Natural killer cell (primary cell): ENCODE measurements at regions not wholly inside any gene's neighbourhood (a gene's known extent, or its start where the extent isn't known, plus 50 kb on each side); places are given as distances from the start of the nearest gene placed in this dataset.

Experiments
- ATAC-seq, 3 donors: fragments of 150-1000 bp in 2 of 3; fragments of 200-7000 bp in 1 of 3; cut with Tn5 transposase; 1 replicate in 1 of 3; 2 replicates in 2 of 3; pipeline ENCODE4 v1.10.0; 2021; ENCODE audit warnings: mild to moderate bottlenecking in 2 of 3, moderate library complexity in 2 of 3
- DNase-seq, 2 donors: peaks; one replicate each; pipeline versions ENCODE4 v3.0.0 to v3.0.0-alpha.2; 2013 to 2021; ENCODE audit warnings: mixed read lengths in 1 of 2
- H3K27ac ChIP-seq: one replicate; pipeline ENCODE4 v1.5.1; 2013; ENCODE audit warnings: mild to moderate bottlenecking, low read length
- H3K27me3 ChIP-seq: one replicate; pipeline ENCODE4 v1.6.1; 2013; ENCODE audit warnings: low read length; ENCODE audit not compliant: control insufficient read depth, insufficient read depth
- H3K36me3 ChIP-seq: one replicate; pipeline ENCODE4 v1.6.1; 2013; ENCODE audit warnings: low read length; ENCODE audit not compliant: control insufficient read depth, insufficient read depth
- H3K4me1 ChIP-seq: one replicate; pipeline ENCODE4 v1.6.1; 2013; ENCODE audit warnings: low read length; ENCODE audit not compliant: control insufficient read depth, insufficient read depth
- H3K4me3 ChIP-seq: one replicate; pipeline ENCODE4 v1.5.1; 2013; ENCODE audit warnings: low read length
- H3K9me3 ChIP-seq: one replicate; pipeline ENCODE4 v1.6.1; 2013; ENCODE audit warnings: low read length; ENCODE audit not compliant: control insufficient read depth, insufficient read depth
- H3K27ac Mint-ChIP-seq, 2 donors: one replicate each; pipeline ENCODE4 v1.8.0; 2022; ENCODE audit warnings: mild to moderate bottlenecking in 2 of 2, mixed read lengths in 2 of 2, moderate library complexity in 1 of 2
- H3K27me3 Mint-ChIP-seq, 2 donors: one replicate each; pipeline ENCODE4 v1.8.0; 2022; ENCODE audit warnings: low read depth in 2 of 2, mixed read lengths in 2 of 2
- H3K36me3 Mint-ChIP-seq: one replicate; pipeline ENCODE4 v1.8.0; 2022; ENCODE audit warnings: mixed read lengths
- H3K4me1 Mint-ChIP-seq, 2 donors: one replicate each; pipeline ENCODE4 v1.8.0; 2022; ENCODE audit warnings: mixed read lengths in 2 of 2
- H3K4me3 Mint-ChIP-seq: one replicate; pipeline ENCODE4 v1.8.0; 2022; ENCODE audit warnings: mild to moderate bottlenecking, moderate library complexity, mixed read lengths
- H3K9me3 Mint-ChIP-seq, 2 donors: one replicate each; pipeline ENCODE4 v1.8.0; 2022; ENCODE audit warnings: mixed read lengths in 2 of 2
- whole genome bisulfite sequencing: methylation state at CpG from one replicate; pipeline ENCODE4 v1.1.7; 2013; ENCODE audit warnings: missing lambda C conversion rate; ENCODE audit not compliant: insufficient coverage; 5-methylcytosine and 5-hydroxymethylcytosine counted together
- intact Hi-C: fragments of 100-400 bp; cut with micrococcal nuclease; formaldehyde crosslinking; loops from one replicate; pipeline ENCODE4 v1.14.2; 2022
- TF ChIP-seq, protein P1 (sequence below): fragments of 200-600 bp; IDR thresholded peaks from one replicate; pipeline ENCODE4 v1.8.0; 2022; ENCODE audit warnings: antibody characterized with exemption

- TF ChIP-seq, protein P1, sequence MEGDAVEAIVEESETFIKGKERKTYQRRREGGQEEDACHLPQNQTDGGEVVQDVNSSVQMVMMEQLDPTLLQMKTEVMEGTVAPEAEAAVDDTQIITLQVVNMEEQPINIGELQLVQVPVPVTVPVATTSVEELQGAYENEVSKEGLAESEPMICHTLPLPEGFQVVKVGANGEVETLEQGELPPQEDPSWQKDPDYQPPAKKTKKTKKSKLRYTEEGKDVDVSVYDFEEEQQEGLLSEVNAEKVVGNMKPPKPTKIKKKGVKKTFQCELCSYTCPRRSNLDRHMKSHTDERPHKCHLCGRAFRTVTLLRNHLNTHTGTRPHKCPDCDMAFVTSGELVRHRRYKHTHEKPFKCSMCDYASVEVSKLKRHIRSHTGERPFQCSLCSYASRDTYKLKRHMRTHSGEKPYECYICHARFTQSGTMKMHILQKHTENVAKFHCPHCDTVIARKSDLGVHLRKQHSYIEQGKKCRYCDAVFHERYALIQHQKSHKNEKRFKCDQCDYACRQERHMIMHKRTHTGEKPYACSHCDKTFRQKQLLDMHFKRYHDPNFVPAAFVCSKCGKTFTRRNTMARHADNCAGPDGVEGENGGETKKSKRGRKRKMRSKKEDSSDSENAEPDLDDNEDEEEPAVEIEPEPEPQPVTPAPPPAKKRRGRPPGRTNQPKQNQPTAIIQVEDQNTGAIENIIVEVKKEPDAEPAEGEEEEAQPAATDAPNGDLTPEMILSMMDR: no peak
- Mint-ChIP-seq H3K27ac (no peak overlapping the region), H3K9me3 (peaks cover 6 to 8% of the 10 kb centered on the region in 2 donors), H3K4me1 (no peaks in the 10 kb centered on the region), H3K4me3 (no peak overlapping the region), H3K36me3 (no peaks in the 10 kb centered on the region), H3K27me3 (no peaks in the 10 kb centered on the region)
- H3K9me3 ChIP-seq: no peaks in the 10 kb centered on the region
- no peak overlapping the region for H3K4me3 ChIP-seq
- no peaks in the 10 kb centered on the region for H3K4me1 ChIP-seq
- ATAC-seq (no peak), DNase-seq (no peak)
- intact Hi-C loops: no loop called here
- H3K36me3 ChIP-seq: no peaks in the 10 kb centered on the region
- H3K27me3 ChIP-seq: no peaks in the 10 kb centered on the region
- 71% methylated on average over 1 of the region's 1 CpG for WGBS
- no peak overlapping the region for H3K27ac ChIP-seq
These were observed 882.6 kb downstream of the LTN1 start for GRCh38 chr21:28110074-28110473.

- no peaks in the 10 kb centered on the region for H3K36me3 Mint-ChIP-seq
- no peak overlapping the region for H3K4me3 Mint-ChIP-seq
- ATAC-seq (no peak), DNase-seq (no peak)
- H3K4me1 Mint-ChIP-seq: no peaks in the 10 kb centered on the region
- H3K36me3 ChIP-seq: no peaks in the 10 kb centered on the region
- H3K9me3 Mint-ChIP-seq: peaks cover 2 to 6% of the 10 kb centered on the region in 2 donors
- TF ChIP-seq, protein P1: no peak
- H3K4me3 ChIP-seq: no peak overlapping the region
- no peak overlapping the region for H3K27ac Mint-ChIP-seq
- H3K27me3 Mint-ChIP-seq: no peaks in the 10 kb centered on the region
- 100% methylated on average over 2 of the region's 3 CpGs for WGBS
- H3K27me3 ChIP-seq: no peaks in the 10 kb centered on the region
- intact Hi-C loops: no loop called here
- H3K4me1 ChIP-seq: no peaks in the 10 kb centered on the region
- H3K9me3 ChIP-seq: no peaks in the 10 kb centered on the region
- no peak overlapping the region for H3K27ac ChIP-seq
These were observed 886.2 kb downstream of the LTN1 start for GRCh38 chr21:28106370-28106890.

DNA sequence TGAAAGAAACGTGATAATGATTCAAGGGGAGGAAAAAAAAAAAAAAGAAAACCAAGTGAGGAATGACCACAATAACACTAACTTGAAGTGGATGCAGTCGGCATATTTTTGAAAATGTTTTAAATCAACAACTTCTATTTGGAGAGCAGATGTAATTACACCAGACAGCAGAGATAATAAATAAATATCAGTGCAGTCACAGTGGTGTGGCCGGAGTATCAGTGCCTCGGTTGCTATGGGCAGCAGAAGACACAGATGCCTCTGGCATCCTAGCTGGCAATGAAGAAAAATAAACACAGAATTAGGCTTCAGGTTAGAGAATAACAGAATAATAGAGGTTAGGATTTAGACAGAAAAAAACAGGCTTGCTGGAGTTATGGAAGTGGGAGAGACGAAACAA is 888.3 kb downstream of the LTN1 start:
- no peaks in the 10 kb centered on the region for H3K4me1 ChIP-seq
- Mint-ChIP-seq H3K36me3 (no peaks in the 10 kb centered on the region), H3K27ac (no peak overlapping the region), H3K4me3 (no peak overlapping the region), H3K27me3 (no peaks in the 10 kb centered on the region), H3K4me1 (no peaks in the 10 kb centered on the region), H3K9me3 (peaks cover 2 to 6% of the 10 kb centered on the region in 2 donors)
- intact Hi-C loops: no loop called here
- H3K27me3 ChIP-seq: no peaks in the 10 kb centered on the region
- no peak overlapping the region for H3K4me3 ChIP-seq
- 86% methylated on average over 4 of the region's 5 CpGs for WGBS
- TF ChIP-seq, protein P1: no peak
- H3K9me3 ChIP-seq: no peaks in the 10 kb centered on the region
- H3K27ac ChIP-seq: no peak overlapping the region
- DNase-seq (no peak), ATAC-seq (no peak)
- H3K36me3 ChIP-seq: no peaks in the 10 kb centered on the region

DNA sequence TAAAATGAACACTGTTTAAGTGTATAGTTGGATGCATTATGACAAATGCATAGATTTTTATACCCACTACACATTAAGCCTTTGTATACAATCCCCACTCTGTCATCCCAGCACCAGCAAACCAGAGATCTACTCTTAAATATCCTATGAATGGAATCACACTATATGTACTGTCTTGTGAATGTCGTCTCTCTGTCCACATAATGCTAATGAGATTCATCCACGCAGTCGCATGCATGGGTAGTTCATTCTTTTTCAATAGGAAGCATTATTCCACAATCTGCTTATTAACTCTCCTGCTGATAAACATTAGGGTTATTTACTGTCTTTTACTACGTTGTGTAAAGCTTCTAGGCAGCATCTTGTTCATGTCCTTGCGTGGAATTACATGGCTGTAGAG is 892.3 kb downstream of the LTN1 start:
- H3K27ac Mint-ChIP-seq: no peak overlapping the region
- ATAC-seq (no peak), DNase-seq (no peak)
- intact Hi-C loops: no loop called here
- Histone ChIP-seq H3K4me3 (no peak overlapping the region), H3K9me3 (no peaks in the 10 kb centered on the region), H3K36me3 (no peaks in the 10 kb centered on the region), H3K27me3 (no peaks in the 10 kb centered on the region), H3K27ac (no peak overlapping the region), H3K4me1 (no peaks in the 10 kb centered on the region)
- H3K4me3 Mint-ChIP-seq: no peak overlapping the region
- no peaks in the 10 kb centered on the region for H3K4me1 Mint-ChIP-seq
- 93% methylated on average over 5 of the region's 5 CpGs for WGBS
- H3K36me3 Mint-ChIP-seq: no peaks in the 10 kb centered on the region
- H3K27me3 Mint-ChIP-seq: no peaks in the 10 kb centered on the region
- H3K9me3 Mint-ChIP-seq: peaks cover 0 to 2% of the 10 kb centered on the region in 2 donors
- TF ChIP-seq, protein P1: no peak
